Spleen (tissue), 7 donors: ENCODE measurements at regions not wholly inside any gene's neighbourhood (a gene's known extent, or its start where the extent isn't known, plus 50 kb on each side); places are given as distances from the start of the nearest gene placed in this dataset.
"Not testable (repeated sequence)": the region's sequence is repeated elsewhere in the genome, so short reads cannot be mapped to it uniquely, and the experiment has no call there.

Experiments used
- POLR2A ChIP-seq, 3 donors: fragments of 450-650 bp; IDR thresholded peaks; one replicate each; pipeline ENCODE4 v1.5.1; 2017; ENCODE audit warnings: antibody characterized with exemption in 3 of 3, mild to moderate bottlenecking in 1 of 3
- TF ChIP-seq, protein P1 (sequence below), 11 experiments: fragments of 200-600 bp in 7 of 11; fragments of 450-650 bp in 4 of 11; sonication (generic) in 4 of 11; IDR thresholded peaks in 8 of 11; conservative IDR thresholded peaks in 3 of 11; 1 replicate in 7 of 11; 2 replicates in 4 of 11; pipeline versions ENCODE4 v1.4.0 to v1.8.0; 2016 to 2021; ENCODE audit warnings: antibody characterized with exemption in 11 of 11, inconsistent platforms in 4 of 11, mild to moderate bottlenecking in 1 of 11
- donor health status: DM: no; HTN: no; CAD: no; lungs with moderate emphysema.
- donor health status: DM: no; HTN: no; CAD: no.
- donor health status: DM: no; HTN: no; CAD: no.

DNA sequence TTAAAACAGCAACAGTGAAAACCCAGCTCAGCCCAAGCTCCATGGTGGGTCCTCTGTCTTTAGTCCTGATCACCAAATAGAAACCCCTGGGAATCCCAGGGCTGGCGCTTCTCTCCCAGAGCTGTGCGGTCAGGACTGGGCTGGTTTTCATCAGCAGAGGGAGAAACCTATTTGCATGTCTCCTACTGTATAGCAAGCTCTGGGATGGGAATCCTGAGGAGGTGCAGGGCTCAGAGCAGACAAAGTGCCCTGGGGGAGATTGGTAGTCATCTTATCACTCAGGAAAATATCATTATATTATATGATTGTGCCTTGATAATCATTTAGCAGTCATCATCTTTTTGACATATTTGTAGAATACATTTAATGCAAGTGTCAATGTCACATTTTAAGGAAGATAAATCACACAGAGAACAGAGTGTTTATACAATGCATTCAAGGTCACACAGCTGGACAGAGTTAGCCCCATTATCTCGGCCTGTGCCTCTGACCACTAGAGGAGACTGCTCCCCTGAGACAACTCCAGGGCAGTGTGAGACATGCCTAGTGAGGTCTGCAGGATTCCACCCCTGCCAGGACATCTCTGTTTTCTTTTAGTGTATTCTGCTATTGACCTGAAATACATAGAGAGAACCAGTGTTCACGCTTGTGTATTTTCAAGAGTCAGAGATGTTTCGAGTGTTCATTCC lies 818.6 kb downstream of the TMEM121 start:
- TF ChIP-seq, protein P1, sequence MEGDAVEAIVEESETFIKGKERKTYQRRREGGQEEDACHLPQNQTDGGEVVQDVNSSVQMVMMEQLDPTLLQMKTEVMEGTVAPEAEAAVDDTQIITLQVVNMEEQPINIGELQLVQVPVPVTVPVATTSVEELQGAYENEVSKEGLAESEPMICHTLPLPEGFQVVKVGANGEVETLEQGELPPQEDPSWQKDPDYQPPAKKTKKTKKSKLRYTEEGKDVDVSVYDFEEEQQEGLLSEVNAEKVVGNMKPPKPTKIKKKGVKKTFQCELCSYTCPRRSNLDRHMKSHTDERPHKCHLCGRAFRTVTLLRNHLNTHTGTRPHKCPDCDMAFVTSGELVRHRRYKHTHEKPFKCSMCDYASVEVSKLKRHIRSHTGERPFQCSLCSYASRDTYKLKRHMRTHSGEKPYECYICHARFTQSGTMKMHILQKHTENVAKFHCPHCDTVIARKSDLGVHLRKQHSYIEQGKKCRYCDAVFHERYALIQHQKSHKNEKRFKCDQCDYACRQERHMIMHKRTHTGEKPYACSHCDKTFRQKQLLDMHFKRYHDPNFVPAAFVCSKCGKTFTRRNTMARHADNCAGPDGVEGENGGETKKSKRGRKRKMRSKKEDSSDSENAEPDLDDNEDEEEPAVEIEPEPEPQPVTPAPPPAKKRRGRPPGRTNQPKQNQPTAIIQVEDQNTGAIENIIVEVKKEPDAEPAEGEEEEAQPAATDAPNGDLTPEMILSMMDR (IDR thresholded peaks at IDR 0.05 in 8 of 11, conservative IDR thresholded peaks at IDR 0.05 in 3 of 11): not testable (repeated sequence)
- not testable (repeated sequence) for TF ChIP-seq POLR2A (IDR thresholded peaks at IDR 0.05)
